ENCODE measurements at regions not wholly inside any gene's neighbourhood (a gene's known extent, or its start where the extent isn't known, plus 50 kb on each side); places are given as distances from the start of the nearest gene placed in this dataset.
"Not testable (repeated sequence)": the region's sequence is repeated elsewhere in the genome, so short reads cannot be mapped to it uniquely, and the experiment has no call there.

- no peak overlapping the region for H3K27ac ChIP-seq (ENCODE audit: low read depth, low read length)
- no peaks in the 10 kb centered on the region for H3K9me3 ChIP-seq (ENCODE audit: control insufficient read depth, insufficient read depth, low read depth, low read length)
- no peak overlapping the region for H3K4me3 ChIP-seq (ENCODE audit: low read depth, low read length)
- no peak overlapping the region for H3K9ac ChIP-seq (ENCODE audit: low read length)
- H3K27me3 ChIP-seq (ENCODE audit: control insufficient read depth, insufficient read depth, low read length): no peaks in the 10 kb centered on the region
- H3K4me1 ChIP-seq (ENCODE audit: control insufficient read depth, insufficient read depth, low read length): no peaks in the 10 kb centered on the region
- no peaks in the 10 kb centered on the region for H3K36me3 ChIP-seq (ENCODE audit: control insufficient read depth, insufficient read depth, low read length)
Measured at GRCh38 chr5:20833081-20833627, 845.2 kb upstream of the CDH18 start.

- no peak overlapping the region for H3K27ac ChIP-seq (ENCODE audit: low read depth, low read length)
- no peaks in the 10 kb centered on the region for H3K4me1 ChIP-seq (ENCODE audit: control insufficient read depth, insufficient read depth, low read length)
- no peak overlapping the region for H3K9ac ChIP-seq (ENCODE audit: low read length)
- no peaks in the 10 kb centered on the region for H3K27me3 ChIP-seq (ENCODE audit: control insufficient read depth, insufficient read depth, low read length)
- no peak overlapping the region for H3K4me3 ChIP-seq (ENCODE audit: low read depth, low read length)
- H3K9me3 ChIP-seq (ENCODE audit: control insufficient read depth, insufficient read depth, low read depth, low read length): no peaks in the 10 kb centered on the region
- H3K36me3 ChIP-seq (ENCODE audit: control insufficient read depth, insufficient read depth, low read length): no peaks in the 10 kb centered on the region
Measured at GRCh38 chr5:20832204-20833080, 844.4 kb upstream of the CDH18 start.

- not testable (repeated sequence) for H3K36me3 ChIP-seq (ENCODE audit: control insufficient read depth, insufficient read depth, low read length); H3K4me1 ChIP-seq (ENCODE audit: control insufficient read depth, insufficient read depth, low read length); H3K9ac ChIP-seq (ENCODE audit: low read length); H3K4me3 ChIP-seq (ENCODE audit: low read depth, low read length); H3K27me3 ChIP-seq (ENCODE audit: control insufficient read depth, insufficient read depth, low read length); H3K27ac ChIP-seq (ENCODE audit: low read depth, low read length); H3K9me3 ChIP-seq (ENCODE audit: control insufficient read depth, insufficient read depth, low read depth, low read length)
Measured at GRCh38 chr5:20825951-20826350, 838.0 kb upstream of the CDH18 start.

GRCh38 chr5:20797216-20797615 is 809.2 kb upstream of the CDH18 start:
- not testable (repeated sequence) for H3K27me3 ChIP-seq (ENCODE audit: control insufficient read depth, insufficient read depth, low read length); H3K4me1 ChIP-seq (ENCODE audit: control insufficient read depth, insufficient read depth, low read length); H3K9ac ChIP-seq (ENCODE audit: low read length); H3K27ac ChIP-seq (ENCODE audit: low read depth, low read length); H3K36me3 ChIP-seq (ENCODE audit: control insufficient read depth, insufficient read depth, low read length); H3K4me3 ChIP-seq (ENCODE audit: low read depth, low read length); H3K9me3 ChIP-seq (ENCODE audit: control insufficient read depth, insufficient read depth, low read depth, low read length)

- not testable (repeated sequence) for H3K27ac ChIP-seq (ENCODE audit: low read depth, low read length); H3K9ac ChIP-seq (ENCODE audit: low read length); H3K4me3 ChIP-seq (ENCODE audit: low read depth, low read length); H3K4me1 ChIP-seq (ENCODE audit: control insufficient read depth, insufficient read depth, low read length); H3K36me3 ChIP-seq (ENCODE audit: control insufficient read depth, insufficient read depth, low read length); H3K27me3 ChIP-seq (ENCODE audit: control insufficient read depth, insufficient read depth, low read length); H3K9me3 ChIP-seq (ENCODE audit: control insufficient read depth, insufficient read depth, low read depth, low read length)
Measured at GRCh38 chr5:20784755-20785154, 796.8 kb upstream of the CDH18 start.

GRCh38 chr5:20783484-20783883 is 795.5 kb upstream of the CDH18 start:
- not testable (repeated sequence) for H3K27ac ChIP-seq (ENCODE audit: low read depth, low read length); H3K4me1 ChIP-seq (ENCODE audit: control insufficient read depth, insufficient read depth, low read length); H3K36me3 ChIP-seq (ENCODE audit: control insufficient read depth, insufficient read depth, low read length); H3K9me3 ChIP-seq (ENCODE audit: control insufficient read depth, insufficient read depth, low read depth, low read length); H3K27me3 ChIP-seq (ENCODE audit: control insufficient read depth, insufficient read depth, low read length); H3K4me3 ChIP-seq (ENCODE audit: low read depth, low read length); H3K9ac ChIP-seq (ENCODE audit: low read length)

- not testable (repeated sequence) for H3K36me3 ChIP-seq (ENCODE audit: control insufficient read depth, insufficient read depth, low read length); H3K9ac ChIP-seq (ENCODE audit: low read length); H3K27me3 ChIP-seq (ENCODE audit: control insufficient read depth, insufficient read depth, low read length); H3K9me3 ChIP-seq (ENCODE audit: control insufficient read depth, insufficient read depth, low read depth, low read length); H3K4me1 ChIP-seq (ENCODE audit: control insufficient read depth, insufficient read depth, low read length); H3K27ac ChIP-seq (ENCODE audit: low read depth, low read length); H3K4me3 ChIP-seq (ENCODE audit: low read depth, low read length)
Measured at GRCh38 chr5:20771338-20771737, 783.3 kb upstream of the CDH18 start.

- not testable (repeated sequence) for H3K4me1 ChIP-seq (ENCODE audit: control insufficient read depth, insufficient read depth, low read length); H3K36me3 ChIP-seq (ENCODE audit: control insufficient read depth, insufficient read depth, low read length); H3K4me3 ChIP-seq (ENCODE audit: low read depth, low read length); H3K27ac ChIP-seq (ENCODE audit: low read depth, low read length); H3K9me3 ChIP-seq (ENCODE audit: control insufficient read depth, insufficient read depth, low read depth, low read length); H3K9ac ChIP-seq (ENCODE audit: low read length); H3K27me3 ChIP-seq (ENCODE audit: control insufficient read depth, insufficient read depth, low read length)
Measured at GRCh38 chr5:20765074-20765473, 777.1 kb upstream of the CDH18 start.

GRCh38 chr5:20759459-20759858 is 771.5 kb upstream of the CDH18 start:
- H3K4me1 ChIP-seq (ENCODE audit: control insufficient read depth, insufficient read depth, low read length); H3K36me3 ChIP-seq (ENCODE audit: control insufficient read depth, insufficient read depth, low read length); H3K27ac ChIP-seq (ENCODE audit: low read depth, low read length); H3K9me3 ChIP-seq (ENCODE audit: control insufficient read depth, insufficient read depth, low read depth, low read length); H3K9ac ChIP-seq (ENCODE audit: low read length); H3K4me3 ChIP-seq (ENCODE audit: low read depth, low read length); H3K27me3 ChIP-seq (ENCODE audit: control insufficient read depth, insufficient read depth, low read length): not testable (repeated sequence)

- not testable (repeated sequence) for H3K9ac ChIP-seq (ENCODE audit: low read length); H3K27ac ChIP-seq (ENCODE audit: low read depth, low read length); H3K36me3 ChIP-seq (ENCODE audit: control insufficient read depth, insufficient read depth, low read length); H3K9me3 ChIP-seq (ENCODE audit: control insufficient read depth, insufficient read depth, low read depth, low read length); H3K27me3 ChIP-seq (ENCODE audit: control insufficient read depth, insufficient read depth, low read length); H3K4me3 ChIP-seq (ENCODE audit: low read depth, low read length); H3K4me1 ChIP-seq (ENCODE audit: control insufficient read depth, insufficient read depth, low read length)
Measured at GRCh38 chr5:20752179-20752578, 764.2 kb upstream of the CDH18 start.

- H3K9ac ChIP-seq (ENCODE audit: low read length); H3K27me3 ChIP-seq (ENCODE audit: control insufficient read depth, insufficient read depth, low read length); H3K27ac ChIP-seq (ENCODE audit: low read depth, low read length); H3K9me3 ChIP-seq (ENCODE audit: control insufficient read depth, insufficient read depth, low read depth, low read length); H3K4me1 ChIP-seq (ENCODE audit: control insufficient read depth, insufficient read depth, low read length); H3K4me3 ChIP-seq (ENCODE audit: low read depth, low read length); H3K36me3 ChIP-seq (ENCODE audit: control insufficient read depth, insufficient read depth, low read length): not testable (repeated sequence)
Measured at GRCh38 chr5:20735715-20736114, 747.7 kb upstream of the CDH18 start.
